HFFc6 (cell line): ENCODE measurements at regions not wholly inside any gene's neighbourhood (a gene's known extent, or its start where the extent isn't known, plus 50 kb on each side); places are given as distances from the start of the nearest gene placed in this dataset.

ENCODE experiments used
- DNase-seq: peaks from one replicate; pipeline ENCODE4 v3.0.0-alpha.2; 2018
- H3K27ac Mint-ChIP-seq: 2 replicates; pipeline ENCODE4 v1.8.0; 2020; ENCODE audit warnings: mild to moderate bottlenecking, mixed read lengths
- H3K27me3 Mint-ChIP-seq: 2 replicates; pipeline ENCODE4 v1.8.0; 2021; ENCODE audit warnings: mild to moderate bottlenecking, moderate library complexity, mixed read lengths; ENCODE audit not compliant: insufficient read depth
- H3K36me3 Mint-ChIP-seq: 2 replicates; pipeline ENCODE4 v1.8.0; 2021; ENCODE audit warnings: low read depth, mixed read lengths
- H3K4me1 Mint-ChIP-seq: 2 replicates; pipeline ENCODE4 v1.8.0; 2020; ENCODE audit warnings: low read depth, mixed read lengths
- H3K4me3 Mint-ChIP-seq: 2 replicates; pipeline ENCODE4 v1.8.0; 2020; ENCODE audit warnings: mild to moderate bottlenecking, moderate library complexity, mixed read lengths
- H3K9me3 Mint-ChIP-seq: 2 replicates; pipeline ENCODE4 v1.8.0; 2020; ENCODE audit warnings: mild to moderate bottlenecking, mixed read lengths
- CTCF ChIP-seq: fragments of 200-600 bp; sonication (generic); IDR thresholded peaks from 2 replicates; pipeline ENCODE4 v1.5.0; 2021; ENCODE audit warnings: antibody characterized with exemption, mild to moderate bottlenecking

DNA sequence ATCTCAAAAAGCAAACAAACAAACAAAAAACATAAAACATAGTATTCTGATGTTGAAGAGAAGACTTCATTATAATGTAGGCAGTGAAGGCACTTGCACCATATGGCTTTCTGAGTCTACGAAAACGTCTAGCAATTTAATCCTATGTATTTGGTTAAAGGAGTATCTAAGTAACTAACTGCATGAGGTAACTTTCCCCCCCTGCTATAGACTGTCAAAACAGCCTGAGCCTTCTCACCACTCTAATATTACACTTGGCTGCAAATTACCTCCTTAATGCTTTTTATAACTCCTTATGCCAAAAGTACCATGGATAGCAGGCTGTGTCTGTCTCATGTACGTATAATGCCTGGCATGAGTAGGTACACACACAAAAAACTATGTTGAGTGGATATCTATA lies 607.6 kb upstream of the FLRT2 start:
- no peak overlapping the region for H3K4me3 Mint-ChIP-seq
- H3K4me1 Mint-ChIP-seq = no peaks in the 10 kb centered on the region
- no peaks in the 10 kb centered on the region for H3K27me3 Mint-ChIP-seq

DNA sequence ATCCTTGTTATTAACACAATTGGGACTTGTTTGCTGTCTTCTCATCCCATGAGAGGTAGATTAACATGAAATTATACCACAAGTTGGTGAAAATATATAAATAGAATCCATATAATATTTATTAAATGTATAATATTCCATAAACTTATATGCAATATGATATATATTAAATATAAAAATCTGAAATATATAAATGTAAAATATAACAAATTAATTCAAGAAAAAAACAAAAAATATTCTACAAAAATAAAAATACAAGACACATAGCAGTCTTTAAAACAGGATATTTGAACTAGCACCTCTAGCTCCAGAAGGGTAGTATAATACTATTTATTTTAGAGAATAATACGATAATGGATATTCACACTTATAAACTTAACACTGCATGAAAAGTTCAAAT lies 603.3 kb upstream of the FLRT2 start:
- Mint-ChIP-seq H3K27ac (no peak overlapping the region), H3K36me3 (no peaks in the 10 kb centered on the region), H3K4me1 (no peaks in the 10 kb centered on the region), H3K27me3 (peaks cover 2% of the 10 kb centered on the region; the same call in 1 of the 2 replicates), H3K9me3 (no peaks in the 10 kb centered on the region), H3K4me3 (no peak overlapping the region)
- no peak for TF ChIP-seq CTCF
- no peak for DNase-seq

More for the DNA sequence above, 607.6 kb upstream of the FLRT2 start:
- Mint-ChIP-seq H3K9me3 (peaks cover 4% of the 10 kb centered on the region; the same call in 1 of the 2 replicates), H3K36me3 (no peaks in the 10 kb centered on the region), H3K27ac (no peak overlapping the region)
- no peak for TF ChIP-seq CTCF
- DNase-seq = no peak

- H3K27ac Mint-ChIP-seq = no peak overlapping the region
- no peaks in the 10 kb centered on the region for H3K4me1 Mint-ChIP-seq
Measured at GRCh38 chr14:84927096-84927827, 602.7 kb upstream of the FLRT2 start.

GRCh38 chr14:84929086-84929485 lies 600.9 kb upstream of the FLRT2 start:
- H3K4me1 Mint-ChIP-seq = no peaks in the 10 kb centered on the region
- no peaks in the 10 kb centered on the region; the same call in 1 of the 2 replicates for H3K9me3 Mint-ChIP-seq
- H3K27me3 Mint-ChIP-seq = peaks cover 2% of the 10 kb centered on the region; the same call in 1 of the 2 replicates
- H3K4me3 Mint-ChIP-seq = no peak overlapping the region
- H3K36me3 Mint-ChIP-seq = no peaks in the 10 kb centered on the region
- no peak for TF ChIP-seq CTCF
- no peak for DNase-seq
- no peak overlapping the region for H3K27ac Mint-ChIP-seq

More at GRCh38 chr14:84927096-84927827, 602.7 kb upstream of the FLRT2 start:
- no peak for DNase-seq
- H3K27me3 Mint-ChIP-seq = peaks cover 2% of the 10 kb centered on the region; the same call in 1 of the 2 replicates
- TF ChIP-seq CTCF = no peak
- no peaks in the 10 kb centered on the region; the same call in 1 of the 2 replicates for H3K9me3 Mint-ChIP-seq
- no peaks in the 10 kb centered on the region for H3K36me3 Mint-ChIP-seq
- no peak overlapping the region for H3K4me3 Mint-ChIP-seq

- no peak overlapping the region for H3K4me3 Mint-ChIP-seq
- no peaks in the 10 kb centered on the region; the same call in 1 of the 2 replicates for H3K9me3 Mint-ChIP-seq
- no peak for DNase-seq
- no peak for TF ChIP-seq CTCF
- no peak overlapping the region for H3K27ac Mint-ChIP-seq
- H3K27me3 Mint-ChIP-seq = peaks cover 2% of the 10 kb centered on the region; the same call in 1 of the 2 replicates
- no peaks in the 10 kb centered on the region for H3K36me3 Mint-ChIP-seq
- no peaks in the 10 kb centered on the region for H3K4me1 Mint-ChIP-seq
Measured at GRCh38 chr14:84929834-84930233, 600.1 kb upstream of the FLRT2 start.
